Astrocyte (in vitro differentiated cells and primary cell): ENCODE measurements at regions not wholly inside any gene's neighbourhood (a gene's known extent, or its start where the extent isn't known, plus 50 kb on each side); places are given as distances from the start of the nearest gene placed in this dataset.

Experiments used
- DNase-seq: peaks from one replicate; pipeline ENCODE4 v3.0.0-alpha.2; 2010; ENCODE audit warnings: low read depth
- FAIRE-seq: peaks from 2 replicates; lab custom pipeline; 2011; peaks lifted over from hg19 to GRCh38; lab: Jason Lieb, UNC
- H2AFZ ChIP-seq: 2 replicates; pipeline ENCODE4 v1.6.0; 2012; ENCODE audit warnings: low read depth, low read length, inconsistent platforms
- H3K27ac ChIP-seq: 2 replicates; pipeline ENCODE4 v1.5.1; 2011; ENCODE audit warnings: low read depth, low read length, inconsistent platforms
- H3K27me3 ChIP-seq: 2 replicates; pipeline ENCODE4 v1.6.0; 2011; ENCODE audit warnings: low read length, inconsistent platforms; ENCODE audit not compliant: insufficient read depth
- H3K36me3 ChIP-seq: 2 replicates; pipeline ENCODE4 v1.5.1; 2011; ENCODE audit warnings: low read length, inconsistent platforms; ENCODE audit not compliant: insufficient read depth
- H3K4me1 ChIP-seq: 2 replicates; pipeline ENCODE4 v1.5.1; 2011; ENCODE audit warnings: low read length, inconsistent platforms; ENCODE audit not compliant: insufficient read depth
- H3K4me2 ChIP-seq: 2 replicates; pipeline ENCODE4 v1.6.0; 2012; ENCODE audit warnings: low read length, inconsistent platforms
- H3K4me3 ChIP-seq: 2 replicates; pipeline ENCODE4 v1.5.1; 2011; ENCODE audit warnings: low read depth, mild to moderate bottlenecking, low read length, inconsistent platforms; ENCODE audit not compliant: insufficient read depth
- H3K79me2 ChIP-seq: 2 replicates; pipeline ENCODE4 v1.6.0; 2012; ENCODE audit warnings: mild to moderate bottlenecking, low read length, inconsistent platforms; ENCODE audit not compliant: insufficient read depth
- H3K9ac ChIP-seq: 2 replicates; pipeline ENCODE4 v1.6.0; 2012; ENCODE audit warnings: mild to moderate bottlenecking, low read length, inconsistent platforms
- H3K9me3 ChIP-seq: 2 replicates; pipeline ENCODE4 v1.5.1; 2012; ENCODE audit warnings: low read depth, mild to moderate bottlenecking, low read length, inconsistent platforms; ENCODE audit not compliant: insufficient read depth
- H4K20me1 ChIP-seq: 2 replicates; pipeline ENCODE4 v1.6.0; 2012; ENCODE audit warnings: low read length, inconsistent platforms; ENCODE audit not compliant: insufficient read depth
- H3K27ac Mint-ChIP-seq: one replicate; pipeline ENCODE4 v1.8.0; 2021; ENCODE audit warnings: mild to moderate bottlenecking, mixed read lengths; ENCODE audit not compliant: unreplicated experiment
- H3K27me3 Mint-ChIP-seq: one replicate; pipeline ENCODE4 v1.8.0; 2021; ENCODE audit warnings: low read depth, mixed read lengths; ENCODE audit not compliant: unreplicated experiment
- H3K36me3 Mint-ChIP-seq: one replicate; pipeline ENCODE4 v1.8.0; 2021; ENCODE audit warnings: low read depth, mixed read lengths; ENCODE audit not compliant: unreplicated experiment
- H3K4me1 Mint-ChIP-seq: one replicate; pipeline ENCODE4 v1.8.0; 2021; ENCODE audit warnings: low read depth, mixed read lengths; ENCODE audit not compliant: unreplicated experiment
- H3K4me3 Mint-ChIP-seq: one replicate; pipeline ENCODE4 v1.8.0; 2021; ENCODE audit warnings: mild to moderate bottlenecking, moderate library complexity, mixed read lengths; ENCODE audit not compliant: unreplicated experiment
- H3K9me3 Mint-ChIP-seq: one replicate; pipeline ENCODE4 v1.8.0; 2021; ENCODE audit warnings: mild to moderate bottlenecking, mixed read lengths; ENCODE audit not compliant: unreplicated experiment
- CTCF ChIP-seq: IDR thresholded peaks from 2 replicates; pipeline ENCODE4 v1.5.1; 2011; ENCODE audit warnings: low read depth, mild to moderate bottlenecking, inconsistent platforms, low read length, moderate library complexity; ENCODE audit not compliant: insufficient read depth
- EZH2 ChIP-seq: IDR thresholded peaks from 2 replicates; pipeline ENCODE4 v1.6.1; 2012; ENCODE audit warnings: mild to moderate bottlenecking, low read length, inconsistent platforms; ENCODE audit not compliant: insufficient read depth

GRCh38 chr12:13451776-13452175 lies 255.2 kb downstream of the EMP1 start:
- Histone ChIP-seq H3K36me3 (no peaks in the 10 kb centered on the region), H3K9ac (no peak overlapping the region), H3K79me2 (no peaks in the 10 kb centered on the region), H3K4me3 (no peak overlapping the region), H3K4me1 (no peaks in the 10 kb centered on the region), H3K4me2 (no peak overlapping the region), H3K27ac (no peak overlapping the region), H2AFZ (no peak overlapping the region), H4K20me1 (no peaks in the 10 kb centered on the region), H3K9me3 (no peaks in the 10 kb centered on the region), H3K27me3 (no peaks in the 10 kb centered on the region)
- H3K36me3 Mint-ChIP-seq: no peaks in the 10 kb centered on the region
- H3K9me3 Mint-ChIP-seq: no peaks in the 10 kb centered on the region
- FAIRE-seq (no peak), DNase-seq (no peak)
- H3K27ac Mint-ChIP-seq: no peak overlapping the region
- H3K4me3 Mint-ChIP-seq: no peak overlapping the region
- H3K4me1 Mint-ChIP-seq: no peaks in the 10 kb centered on the region
- peaks cover 3% of the 10 kb centered on the region for H3K27me3 Mint-ChIP-seq
- TF ChIP-seq CTCF: no peak

GRCh38 chr12:13450231-13451080 lies 253.9 kb downstream of the EMP1 start:
- H3K4me2 ChIP-seq: no peak overlapping the region
- H3K27me3 ChIP-seq: no peaks in the 10 kb centered on the region
- peaks cover 3% of the 10 kb centered on the region for H3K27me3 Mint-ChIP-seq
- H3K4me1 Mint-ChIP-seq: no peaks in the 10 kb centered on the region
- H3K9me3 ChIP-seq: no peaks in the 10 kb centered on the region
- no peaks in the 10 kb centered on the region for H3K79me2 ChIP-seq
- H3K4me3 Mint-ChIP-seq: no peak overlapping the region
- H3K36me3 ChIP-seq: no peaks in the 10 kb centered on the region
- H3K27ac ChIP-seq: no peak overlapping the region
- no peaks in the 10 kb centered on the region for H4K20me1 ChIP-seq
- no peak overlapping the region for H2AFZ ChIP-seq
- no peaks in the 10 kb centered on the region for H3K4me1 ChIP-seq
- FAIRE-seq (no peak), DNase-seq (no peak)
- no peak overlapping the region for H3K27ac Mint-ChIP-seq
- H3K9ac ChIP-seq: no peak overlapping the region
- no peaks in the 10 kb centered on the region for H3K9me3 Mint-ChIP-seq
- H3K4me3 ChIP-seq: no peak overlapping the region
- no peaks in the 10 kb centered on the region for H3K36me3 Mint-ChIP-seq
- TF ChIP-seq CTCF: no peak
- TF ChIP-seq EZH2: no peak

- no peak for DNase-seq
- no peaks in the 10 kb centered on the region for H3K36me3 Mint-ChIP-seq
- no peak overlapping the region for H3K4me3 Mint-ChIP-seq
- H3K4me1 Mint-ChIP-seq: no peaks in the 10 kb centered on the region
- peaks cover 4% of the 10 kb centered on the region for H3K9me3 Mint-ChIP-seq
- Histone ChIP-seq H3K9ac (no peak overlapping the region), H3K36me3 (no peaks in the 10 kb centered on the region), H3K9me3 (no peaks in the 10 kb centered on the region), H3K4me3 (no peak overlapping the region), H3K27me3 (no peaks in the 10 kb centered on the region), H4K20me1 (no peaks in the 10 kb centered on the region), H3K27ac (no peak overlapping the region), H3K4me1 (no peaks in the 10 kb centered on the region), H3K79me2 (no peaks in the 10 kb centered on the region), H3K4me2 (no peak overlapping the region), H2AFZ (no peak overlapping the region)
- FAIRE-seq: no peak
- H3K27ac Mint-ChIP-seq: no peak overlapping the region
- TF ChIP-seq CTCF: no peak
- TF ChIP-seq EZH2: no peak
- H3K27me3 Mint-ChIP-seq: peaks cover 3% of the 10 kb centered on the region
Observed at GRCh38 chr12:13444076-13444475, 247.6 kb downstream of the EMP1 start.
